ENCODE measurements at regions not wholly inside any gene's neighbourhood (a gene's known extent, or its start where the extent isn't known, plus 50 kb on each side); places are given as distances from the start of the nearest gene placed in this dataset.

- DNase-seq: no peak
Observed at GRCh38 chr12:39124768-39125167, 219.4 kb upstream of the CPNE8 start.

DNA sequence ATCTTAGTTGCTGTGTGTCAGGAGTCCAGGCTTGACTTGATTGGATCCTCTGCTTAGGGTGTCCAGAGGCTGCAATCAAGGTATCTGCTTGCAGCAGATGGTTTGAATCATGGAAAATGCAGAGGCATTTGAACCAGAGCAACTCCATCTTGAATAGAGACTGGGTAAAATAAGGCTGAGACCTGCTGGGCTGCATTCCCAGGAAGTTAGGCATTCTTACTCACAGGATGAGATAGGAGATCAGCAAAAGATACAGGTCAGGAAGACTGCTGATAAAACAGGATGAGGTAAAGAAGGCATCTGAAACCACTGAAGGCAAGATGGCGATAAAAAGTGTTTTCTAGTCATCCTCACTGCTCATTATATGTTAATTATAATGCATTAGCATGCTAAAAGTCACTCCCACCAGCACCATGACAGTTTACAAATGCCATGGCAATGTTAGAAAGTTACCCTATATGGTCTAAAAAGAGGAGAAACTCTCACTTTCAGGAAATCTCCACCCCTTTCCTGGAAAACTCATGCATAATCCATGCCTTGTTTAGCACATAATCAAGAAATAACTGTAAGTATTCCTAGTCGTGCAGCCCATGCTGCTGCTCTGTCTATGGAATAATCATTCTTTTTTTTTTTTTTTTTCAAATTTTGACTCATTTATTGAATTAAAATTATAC, 218.3 kb upstream of the CPNE8 start:
- DNase-seq: no peak

GRCh38 chr12:39122562-39123204, 217.3 kb upstream of the CPNE8 start:
- no peak for DNase-seq

DNA sequence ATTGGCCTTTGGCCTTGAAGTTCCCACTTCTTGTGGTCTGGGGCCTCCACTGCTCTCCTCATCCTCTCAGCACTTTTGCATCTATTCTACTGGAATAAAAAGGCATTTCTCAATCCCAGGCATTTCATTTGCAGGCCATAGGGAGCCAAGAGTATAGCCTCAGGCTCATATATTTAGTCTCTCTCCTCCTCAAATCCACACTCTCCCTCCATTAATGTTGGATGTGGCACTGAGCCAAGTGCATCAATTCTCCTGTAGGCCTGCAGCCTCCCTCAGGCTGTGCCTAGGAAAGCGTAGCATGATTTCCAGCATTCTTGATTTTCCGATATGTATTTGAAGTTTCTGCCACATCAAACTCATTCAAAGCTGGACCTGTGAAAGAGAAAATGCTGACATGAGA, 211.5 kb upstream of the CPNE8 start:
- DNase-seq: no peak

- no peak for DNase-seq
Observed at GRCh38 chr12:39112064-39112463, 206.7 kb upstream of the CPNE8 start.

GRCh38 chr12:39105111-39105510, 199.7 kb upstream of the CPNE8 start:
- no peak for DNase-seq

DNA sequence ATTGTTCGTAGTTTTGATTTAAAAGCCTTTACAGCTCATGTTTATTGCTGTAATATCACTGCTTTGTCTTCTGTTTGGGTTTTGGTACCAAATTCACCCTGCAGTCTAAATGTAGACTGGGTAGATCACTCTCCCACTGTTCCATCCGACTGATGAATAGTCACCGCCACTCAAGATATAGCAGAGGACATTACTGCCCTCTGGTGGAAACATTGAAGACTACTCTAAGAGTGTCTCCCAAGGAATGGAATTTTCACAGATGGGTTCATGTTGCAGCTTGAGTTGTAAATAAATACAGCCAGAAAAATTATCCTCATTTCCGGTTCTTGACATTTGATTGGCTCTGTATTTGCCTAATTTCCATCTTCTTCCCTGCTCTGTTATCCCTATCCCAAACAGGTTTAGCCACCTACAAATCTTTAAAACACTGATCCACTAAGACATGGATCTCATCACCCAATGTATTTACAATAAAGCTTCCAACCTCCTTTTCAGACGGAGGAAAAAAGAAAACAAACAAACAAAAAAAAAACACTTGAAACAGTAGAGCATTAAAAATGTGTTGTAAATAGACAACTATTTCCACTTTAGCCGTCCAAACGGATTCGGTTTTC, 198.3 kb upstream of the CPNE8 start:
- DNase-seq: peak in 1 of 2 experiments; percentile 11

GRCh38 chr12:39102474-39103209, 197.3 kb upstream of the CPNE8 start:
- no peak for DNase-seq

- DNase-seq: no peak
Observed at GRCh38 chr12:39095636-39096330, 190.4 kb upstream of the CPNE8 start.

DNA sequence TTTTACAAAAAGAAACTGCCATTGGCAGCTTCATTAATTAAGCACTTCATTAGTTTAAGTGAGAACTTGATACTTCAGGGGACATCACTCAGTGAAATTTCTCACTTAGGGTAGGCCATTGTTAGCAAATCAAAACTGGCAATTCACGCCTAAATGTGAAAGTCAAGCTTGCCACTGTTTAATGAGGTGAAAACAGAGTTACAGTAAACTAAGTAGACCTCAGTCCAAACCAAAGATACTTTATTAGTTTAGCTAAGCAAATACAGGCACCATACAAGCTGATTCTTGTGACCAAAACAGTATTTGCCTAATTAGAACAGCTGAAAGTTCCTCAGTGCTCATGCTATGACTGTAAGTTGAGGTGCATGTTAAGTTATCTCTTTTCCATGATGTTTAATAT, 176.5 kb upstream of the CPNE8 start:
- DNase-seq: no peak

DNA sequence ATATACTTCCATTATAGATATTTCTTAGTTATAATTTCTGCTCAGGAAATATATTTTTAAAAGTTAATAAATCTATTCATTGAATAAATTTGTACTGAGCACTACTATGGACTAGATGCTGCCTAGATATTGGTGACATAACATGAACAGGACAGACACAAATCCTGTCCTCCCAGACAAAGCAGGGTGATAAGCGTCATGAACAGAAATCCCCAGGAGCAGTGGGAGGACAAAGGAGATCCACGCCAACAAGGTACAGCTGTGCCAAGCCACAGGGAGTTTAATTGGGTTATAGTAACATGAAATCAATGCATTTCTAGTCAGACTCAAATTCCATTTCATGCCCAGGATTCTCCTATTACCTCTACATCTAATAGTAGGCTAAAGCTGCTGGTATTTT, 171.8 kb upstream of the CPNE8 start:
- DNase-seq: no peak

DNA sequence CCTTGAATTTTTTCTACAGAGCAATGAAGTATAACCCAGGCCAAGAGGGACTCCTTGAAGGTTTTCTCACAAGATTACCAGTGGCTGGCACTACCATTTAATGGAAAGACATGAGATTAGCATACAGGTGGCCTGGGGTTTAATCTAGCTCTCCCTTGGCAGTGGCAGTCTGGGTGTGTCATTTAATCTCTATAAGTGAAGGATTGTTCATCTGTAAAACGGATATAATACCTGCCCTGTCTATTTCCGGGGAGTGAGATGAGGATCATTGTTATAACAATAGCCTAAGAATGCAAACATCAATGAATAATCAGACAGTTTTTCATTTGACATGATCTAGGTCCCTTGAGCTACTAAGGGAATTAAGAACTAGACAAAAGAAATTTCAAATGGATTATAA, 168.7 kb upstream of the CPNE8 start:
- no peak for DNase-seq

GRCh38 chr12:39072658-39073057, 167.3 kb upstream of the CPNE8 start:
- no peak for DNase-seq

DNA sequence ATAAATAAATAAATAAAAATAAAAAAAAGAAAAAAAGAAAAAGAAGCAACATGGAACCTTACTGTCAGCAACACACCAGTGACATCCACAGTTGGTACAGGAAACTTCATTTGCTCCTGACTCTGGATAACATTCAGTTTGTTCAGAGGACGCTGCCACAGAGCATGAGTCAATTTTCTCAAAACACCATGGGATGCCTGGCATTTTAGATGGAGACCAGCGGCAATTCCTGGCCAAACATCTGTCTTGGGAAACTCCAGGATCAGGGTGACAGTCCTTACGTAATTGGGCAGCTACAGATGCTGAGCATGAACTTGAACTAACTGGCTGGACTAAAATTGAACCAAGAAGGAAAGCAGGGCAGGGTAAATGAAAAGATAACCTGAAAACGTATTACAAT, 166.2 kb upstream of the CPNE8 start:
- DNase-seq: no peak

GRCh38 chr12:39070775-39071174, 165.4 kb upstream of the CPNE8 start:
- no peak for DNase-seq

GRCh38 chr12:39065455-39065854, 160.1 kb upstream of the CPNE8 start:
- DNase-seq: no peak

DNA sequence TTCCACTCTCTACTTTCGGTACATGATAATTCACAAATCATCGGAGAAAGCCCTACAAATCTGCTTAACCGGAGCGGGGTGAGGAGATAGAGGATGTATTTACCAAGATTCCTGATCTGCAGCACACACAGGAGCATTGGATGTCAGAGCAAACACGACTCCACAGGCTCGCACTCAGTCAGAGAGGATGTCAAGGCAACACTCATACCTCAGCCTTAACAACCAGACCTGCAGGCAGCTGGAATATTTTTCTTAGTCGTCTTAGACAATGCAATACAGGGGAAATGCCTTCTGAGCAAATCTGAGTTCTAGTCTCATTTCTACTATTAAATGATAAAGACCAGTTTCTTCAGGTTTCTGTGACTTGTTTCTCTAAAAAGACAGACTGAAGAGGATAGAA, 159.3 kb upstream of the CPNE8 start:
- DNase-seq: no peak

GRCh38 chr12:39062266-39062996, 157.0 kb upstream of the CPNE8 start:
- no peak for DNase-seq

DNA sequence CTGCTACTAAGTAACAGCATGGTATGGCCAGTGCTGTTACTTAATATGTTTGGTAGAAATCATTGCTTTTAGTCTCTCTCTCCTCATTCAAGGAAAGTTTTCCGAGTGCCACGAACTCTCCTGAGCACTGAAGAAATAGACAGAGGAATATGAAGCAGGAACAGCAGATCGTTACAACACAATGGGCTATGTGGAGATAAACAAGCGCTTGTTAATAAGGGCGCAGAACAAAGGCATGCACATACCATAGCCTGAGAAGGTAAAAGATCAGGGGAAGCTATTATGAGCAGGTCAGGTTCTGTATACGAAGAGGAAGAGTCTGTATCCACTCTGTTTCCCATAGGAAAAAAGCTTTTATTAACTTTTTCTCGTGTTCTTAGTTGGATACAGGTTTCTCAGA, 156.2 kb upstream of the CPNE8 start:
- DNase-seq: no peak

- DNase-seq: no peak
Observed at GRCh38 chr12:39048395-39048794, 143.0 kb upstream of the CPNE8 start.

DNA sequence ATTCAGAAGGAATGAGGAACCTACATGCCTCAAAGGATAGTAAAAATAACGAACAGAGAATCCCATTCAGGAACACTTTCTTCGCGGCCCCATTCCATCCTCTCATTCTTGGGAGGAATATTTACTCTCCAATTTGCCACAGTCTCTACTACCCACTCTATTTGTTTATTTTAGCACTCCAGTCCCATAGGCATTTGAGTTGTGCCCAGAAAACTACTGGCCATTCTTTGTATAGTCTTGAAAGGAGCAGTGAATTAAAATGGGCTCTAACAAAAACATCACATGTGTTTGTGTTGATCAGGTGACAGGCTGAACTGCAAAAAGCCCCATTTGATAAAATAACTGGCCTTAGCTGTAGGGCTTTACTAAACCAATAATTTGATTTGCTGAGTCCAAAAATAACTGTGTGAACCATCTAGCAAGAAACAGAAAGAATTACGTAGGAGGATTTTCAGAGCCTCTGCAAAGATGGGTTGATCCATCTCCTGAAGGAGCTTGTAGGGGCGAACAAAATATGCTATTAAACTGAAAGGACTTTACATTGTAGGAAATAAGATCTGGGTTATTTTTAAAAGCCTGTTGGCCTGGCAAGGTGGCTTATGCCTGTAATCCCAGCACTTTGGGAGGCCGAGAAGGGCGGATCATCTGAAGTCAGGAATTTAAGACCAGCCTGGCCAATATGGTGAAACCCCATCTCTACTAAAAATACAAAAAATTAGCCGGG, 142.3 kb upstream of the CPNE8 start:
- no peak for DNase-seq

DNA sequence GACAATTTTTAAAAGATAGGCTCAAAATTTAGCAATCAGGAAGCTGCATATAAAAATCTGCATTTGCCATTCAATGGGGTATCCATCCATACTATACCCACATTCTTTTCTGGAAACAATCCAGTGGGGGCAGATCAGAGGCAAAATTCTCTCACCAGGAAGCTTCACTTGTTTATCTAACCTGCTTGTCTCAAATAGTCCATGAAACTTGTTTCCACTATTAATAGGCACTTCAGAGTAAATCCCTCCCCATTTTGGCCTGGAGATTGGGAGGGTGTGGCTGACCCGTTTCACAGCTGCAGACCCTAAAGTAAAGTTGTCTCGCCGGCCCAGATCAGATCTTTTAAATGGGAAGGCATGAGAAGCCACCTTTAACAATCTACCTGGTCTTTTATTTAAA, 139.4 kb upstream of the CPNE8 start:
- DNase-seq: no peak

Data from NCI-H187 (cell line).